Osteocyte (in vitro differentiated cells): ENCODE measurements at regions not wholly inside any gene's neighbourhood (a gene's known extent, or its start where the extent isn't known, plus 50 kb on each side); places are given as distances from the start of the nearest gene placed in this dataset.

Experiments used
- DNase-seq: peaks from one replicate; pipeline ENCODE4 v3.0.0; 2021; ENCODE audit warnings: mixed read lengths; ENCODE audit not compliant: unreplicated experiment; ENCODE audit errors: extremely low spot score
- H3K27ac Mint-ChIP-seq: one replicate; pipeline ENCODE4 v1.8.0; 2021; ENCODE audit warnings: mild to moderate bottlenecking, mixed read lengths; ENCODE audit not compliant: unreplicated experiment
- H3K27me3 Mint-ChIP-seq: one replicate; pipeline ENCODE4 v1.8.0; 2021; ENCODE audit warnings: mixed read lengths; ENCODE audit not compliant: unreplicated experiment
- H3K36me3 Mint-ChIP-seq: one replicate; pipeline ENCODE4 v1.8.0; 2021; ENCODE audit warnings: mixed read lengths; ENCODE audit not compliant: unreplicated experiment
- H3K4me1 Mint-ChIP-seq: one replicate; pipeline ENCODE4 v1.8.0; 2021; ENCODE audit warnings: mixed read lengths; ENCODE audit not compliant: unreplicated experiment
- H3K4me3 Mint-ChIP-seq: one replicate; pipeline ENCODE4 v1.8.0; 2021; ENCODE audit warnings: mild to moderate bottlenecking, moderate library complexity, mixed read lengths; ENCODE audit not compliant: unreplicated experiment
- H3K9me3 Mint-ChIP-seq: one replicate; pipeline ENCODE4 v1.8.0; 2021; ENCODE audit warnings: mixed read lengths; ENCODE audit not compliant: unreplicated experiment
- TF ChIP-seq, protein P1 (sequence below): fragments of 200-600 bp; sonication (generic); IDR thresholded peaks from 2 replicates; pipeline ENCODE4 v1.5.0; 2021; ENCODE audit warnings: antibody characterized with exemption, mild to moderate bottlenecking, moderate library complexity

DNA sequence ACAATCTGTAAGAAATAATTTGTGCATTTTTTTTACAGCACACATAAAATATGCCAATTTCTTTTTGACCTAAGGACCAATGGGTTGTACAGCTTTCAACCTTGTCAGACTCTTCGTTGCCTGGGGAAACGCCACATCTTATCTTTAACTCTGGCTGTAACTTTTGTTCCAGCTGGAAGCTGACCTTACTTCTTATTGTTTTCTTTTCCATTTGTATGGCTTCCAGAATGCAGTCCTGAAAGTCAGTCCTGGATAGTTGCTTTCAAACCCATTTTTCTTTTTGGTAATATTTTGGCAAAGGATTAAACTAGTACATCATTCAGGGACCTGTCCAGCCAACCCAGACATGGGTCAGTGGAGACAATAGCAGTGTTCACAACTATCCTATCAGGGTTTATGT lies 686.5 kb upstream of the CDH2 start:
- Mint-ChIP-seq H3K9me3 (no peaks in the 10 kb centered on the region), H3K4me3 (no peak overlapping the region), H3K27ac (no peak overlapping the region), H3K27me3 (no peaks in the 10 kb centered on the region), H3K36me3 (no peaks in the 10 kb centered on the region), H3K4me1 (peaks cover 2% of the 10 kb centered on the region)
- TF ChIP-seq, protein P1, sequence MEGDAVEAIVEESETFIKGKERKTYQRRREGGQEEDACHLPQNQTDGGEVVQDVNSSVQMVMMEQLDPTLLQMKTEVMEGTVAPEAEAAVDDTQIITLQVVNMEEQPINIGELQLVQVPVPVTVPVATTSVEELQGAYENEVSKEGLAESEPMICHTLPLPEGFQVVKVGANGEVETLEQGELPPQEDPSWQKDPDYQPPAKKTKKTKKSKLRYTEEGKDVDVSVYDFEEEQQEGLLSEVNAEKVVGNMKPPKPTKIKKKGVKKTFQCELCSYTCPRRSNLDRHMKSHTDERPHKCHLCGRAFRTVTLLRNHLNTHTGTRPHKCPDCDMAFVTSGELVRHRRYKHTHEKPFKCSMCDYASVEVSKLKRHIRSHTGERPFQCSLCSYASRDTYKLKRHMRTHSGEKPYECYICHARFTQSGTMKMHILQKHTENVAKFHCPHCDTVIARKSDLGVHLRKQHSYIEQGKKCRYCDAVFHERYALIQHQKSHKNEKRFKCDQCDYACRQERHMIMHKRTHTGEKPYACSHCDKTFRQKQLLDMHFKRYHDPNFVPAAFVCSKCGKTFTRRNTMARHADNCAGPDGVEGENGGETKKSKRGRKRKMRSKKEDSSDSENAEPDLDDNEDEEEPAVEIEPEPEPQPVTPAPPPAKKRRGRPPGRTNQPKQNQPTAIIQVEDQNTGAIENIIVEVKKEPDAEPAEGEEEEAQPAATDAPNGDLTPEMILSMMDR: no peak
- no peak for DNase-seq

DNA sequence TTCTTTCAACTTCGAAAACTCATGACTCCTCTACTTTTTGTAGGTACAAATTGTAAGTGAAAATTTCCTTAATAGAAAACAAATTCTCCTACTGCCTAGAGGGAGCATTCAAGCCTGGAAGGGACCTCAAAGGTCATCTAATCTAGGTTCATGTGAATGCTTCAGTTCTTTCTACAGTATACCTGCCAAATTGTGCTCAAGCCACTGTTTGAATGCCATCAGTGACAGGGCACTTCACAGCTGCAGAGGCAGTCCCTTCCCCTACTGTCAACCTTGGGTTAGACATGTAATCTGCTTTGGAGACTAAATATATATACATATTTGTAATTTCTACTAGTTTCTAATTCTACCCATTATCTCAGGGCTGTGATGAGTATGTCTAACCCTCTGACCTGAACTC lies 681.3 kb upstream of the CDH2 start:
- no peaks in the 10 kb centered on the region for H3K36me3 Mint-ChIP-seq
- peaks cover 6% of the 10 kb centered on the region for H3K4me1 Mint-ChIP-seq
- DNase-seq: no peak
- H3K27ac Mint-ChIP-seq: no peak overlapping the region
- TF ChIP-seq, protein P1: no peak
- H3K4me3 Mint-ChIP-seq: no peak overlapping the region
- no peaks in the 10 kb centered on the region for H3K27me3 Mint-ChIP-seq
- no peaks in the 10 kb centered on the region for H3K9me3 Mint-ChIP-seq

DNA sequence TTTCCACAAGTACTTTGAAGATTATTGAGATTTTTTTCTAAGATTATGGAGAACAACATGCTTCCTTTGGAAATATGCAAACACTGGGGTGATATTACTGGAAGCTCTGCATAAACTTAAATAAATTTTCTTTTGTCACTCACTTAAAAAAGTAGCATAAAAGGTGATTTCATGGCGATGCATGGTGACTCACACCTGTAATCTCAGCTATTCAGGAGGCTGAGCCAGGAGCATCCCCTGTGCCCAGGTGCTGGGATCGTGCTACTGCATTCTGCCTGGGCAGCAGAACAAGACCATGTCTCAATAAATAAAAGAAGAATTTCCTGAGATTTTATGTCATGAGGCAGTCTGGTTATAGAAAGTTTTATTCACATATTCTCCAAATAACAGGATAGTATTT lies 679.1 kb upstream of the CDH2 start:
- TF ChIP-seq, protein P1: no peak
- Mint-ChIP-seq H3K36me3 (no peaks in the 10 kb centered on the region), H3K4me3 (no peak overlapping the region), H3K4me1 (peaks cover 6% of the 10 kb centered on the region), H3K27me3 (no peaks in the 10 kb centered on the region), H3K27ac (no peak overlapping the region), H3K9me3 (no peaks in the 10 kb centered on the region)
- no peak for DNase-seq

DNA sequence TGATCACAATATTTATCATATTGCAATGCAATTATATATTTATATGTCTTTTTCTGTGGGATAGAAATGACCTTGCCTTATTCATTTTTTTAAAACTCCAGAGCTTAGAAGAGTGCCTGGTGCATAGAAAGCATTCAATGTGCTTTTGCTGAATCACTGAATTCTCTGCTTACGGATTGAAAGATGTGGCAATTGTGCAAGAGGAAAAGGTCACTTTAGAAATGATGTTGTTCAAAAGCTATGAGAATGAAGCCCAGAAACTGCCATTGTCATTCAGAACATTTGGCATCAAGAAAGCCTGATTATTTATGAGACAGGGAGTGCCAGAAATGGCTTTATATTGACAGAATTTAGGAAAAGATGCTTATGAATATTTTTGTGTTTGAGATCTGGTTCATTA lies 678.6 kb upstream of the CDH2 start:
- no peaks in the 10 kb centered on the region for H3K27me3 Mint-ChIP-seq
- H3K36me3 Mint-ChIP-seq: no peaks in the 10 kb centered on the region
- H3K4me1 Mint-ChIP-seq: peaks cover 6% of the 10 kb centered on the region
- no peaks in the 10 kb centered on the region for H3K9me3 Mint-ChIP-seq
- no peak overlapping the region for H3K27ac Mint-ChIP-seq
- TF ChIP-seq, protein P1: no peak
- DNase-seq: no peak
- no peak overlapping the region for H3K4me3 Mint-ChIP-seq

DNA sequence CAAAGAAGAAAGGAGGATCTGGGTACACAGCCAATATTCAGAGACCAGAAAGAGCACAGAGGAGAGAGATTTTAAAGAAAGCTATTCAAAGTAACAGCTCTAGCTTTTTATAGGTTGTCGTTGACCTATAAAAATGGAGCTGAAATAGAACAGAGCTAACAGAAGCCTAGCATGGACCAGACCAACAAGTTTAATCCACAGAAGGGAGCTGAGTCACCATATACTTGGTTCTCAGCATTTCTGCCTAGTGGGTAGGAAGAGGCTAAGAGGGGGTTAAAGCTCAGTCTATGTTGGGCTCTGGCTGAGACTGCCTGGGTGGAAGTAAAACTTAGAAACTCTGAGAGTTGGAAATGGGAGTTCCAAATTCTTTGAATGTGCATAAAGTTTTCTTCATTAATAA lies 678.0 kb upstream of the CDH2 start:
- DNase-seq: no peak
- H3K4me3 Mint-ChIP-seq: no peak overlapping the region
- H3K27ac Mint-ChIP-seq: no peak overlapping the region
- no peaks in the 10 kb centered on the region for H3K27me3 Mint-ChIP-seq
- peaks cover 6% of the 10 kb centered on the region for H3K4me1 Mint-ChIP-seq
- no peaks in the 10 kb centered on the region for H3K36me3 Mint-ChIP-seq
- TF ChIP-seq, protein P1: no peak
- H3K9me3 Mint-ChIP-seq: peaks cover 5% of the 10 kb centered on the region
